ENCODE measurements at regions not wholly inside any gene's neighbourhood (a gene's known extent, or its start where the extent isn't known, plus 50 kb on each side); places are given as distances from the start of the nearest gene placed in this dataset.

GRCh38 chr17:72182371-72182873, 61.6 kb downstream of the SOX9 start:
- no peak for TF ChIP-seq POLR2AphosphoS5 (IDR thresholded peaks at IDR 0.05; ENCODE audit: insufficient read depth in 1 of 2, low read depth in 1 of 2)
- TF ChIP-seq, protein P1, sequence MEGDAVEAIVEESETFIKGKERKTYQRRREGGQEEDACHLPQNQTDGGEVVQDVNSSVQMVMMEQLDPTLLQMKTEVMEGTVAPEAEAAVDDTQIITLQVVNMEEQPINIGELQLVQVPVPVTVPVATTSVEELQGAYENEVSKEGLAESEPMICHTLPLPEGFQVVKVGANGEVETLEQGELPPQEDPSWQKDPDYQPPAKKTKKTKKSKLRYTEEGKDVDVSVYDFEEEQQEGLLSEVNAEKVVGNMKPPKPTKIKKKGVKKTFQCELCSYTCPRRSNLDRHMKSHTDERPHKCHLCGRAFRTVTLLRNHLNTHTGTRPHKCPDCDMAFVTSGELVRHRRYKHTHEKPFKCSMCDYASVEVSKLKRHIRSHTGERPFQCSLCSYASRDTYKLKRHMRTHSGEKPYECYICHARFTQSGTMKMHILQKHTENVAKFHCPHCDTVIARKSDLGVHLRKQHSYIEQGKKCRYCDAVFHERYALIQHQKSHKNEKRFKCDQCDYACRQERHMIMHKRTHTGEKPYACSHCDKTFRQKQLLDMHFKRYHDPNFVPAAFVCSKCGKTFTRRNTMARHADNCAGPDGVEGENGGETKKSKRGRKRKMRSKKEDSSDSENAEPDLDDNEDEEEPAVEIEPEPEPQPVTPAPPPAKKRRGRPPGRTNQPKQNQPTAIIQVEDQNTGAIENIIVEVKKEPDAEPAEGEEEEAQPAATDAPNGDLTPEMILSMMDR (IDR thresholded peaks at IDR 0.05): no peak
- no peak for TF ChIP-seq POLR2A (IDR thresholded peaks at IDR 0.05)
- no peak for DNase-seq (ENCODE audit: extremely low spot score in 2 of 2)
- Histone ChIP-seq H3K9me3 (no peaks in the 10 kb centered on the region), H3K27ac (no peak overlapping the region), H3K27me3 (no peaks in the 10 kb centered on the region), H3K36me3 (no peaks in the 10 kb centered on the region), H3K4me1 (no peaks in the 10 kb centered on the region), H3K4me3 (no peak overlapping the region)
- intact Hi-C loops (cut with DNase I): no loop called here

DNA sequence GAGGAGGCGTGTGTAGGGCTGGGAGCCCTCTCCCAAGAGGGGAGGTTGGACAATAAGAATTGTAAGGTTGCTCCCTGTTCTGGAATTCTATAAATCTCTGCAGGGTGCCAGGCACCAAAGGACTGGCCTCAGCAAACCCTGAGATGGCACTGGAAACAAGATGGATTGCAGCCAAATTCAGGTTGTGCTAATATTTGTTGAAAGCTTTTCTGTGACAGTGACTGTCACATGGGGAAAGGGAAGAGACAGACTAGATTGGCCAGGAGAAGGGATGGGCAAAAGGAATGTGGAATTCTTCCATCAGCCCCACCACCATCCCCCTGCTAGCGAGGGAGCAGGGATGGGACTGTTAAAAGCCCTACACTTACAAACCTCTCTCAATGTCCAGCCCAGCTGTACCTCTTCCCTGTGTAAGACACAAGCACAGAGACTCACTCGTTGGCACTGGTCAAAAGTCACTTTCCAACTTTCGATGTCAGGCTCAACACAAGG, 62.4 kb downstream of the SOX9 start:
- TF ChIP-seq POLR2AphosphoS5 (IDR thresholded peaks at IDR 0.05; ENCODE audit: insufficient read depth in 1 of 2, low read depth in 1 of 2): no peak
- TF ChIP-seq, protein P1 (IDR thresholded peaks at IDR 0.05): no peak
- TF ChIP-seq POLR2A (IDR thresholded peaks at IDR 0.05): no peak
- Histone ChIP-seq H3K36me3 (no peaks in the 10 kb centered on the region), H3K4me1 (no peaks in the 10 kb centered on the region), H3K27ac (no peak overlapping the region), H3K9me3 (no peaks in the 10 kb centered on the region), H3K4me3 (no peak overlapping the region), H3K27me3 (no peaks in the 10 kb centered on the region)
- no peak for DNase-seq (ENCODE audit: extremely low spot score in 2 of 2)
- intact Hi-C loops (cut with DNase I): no loop called here

DNA sequence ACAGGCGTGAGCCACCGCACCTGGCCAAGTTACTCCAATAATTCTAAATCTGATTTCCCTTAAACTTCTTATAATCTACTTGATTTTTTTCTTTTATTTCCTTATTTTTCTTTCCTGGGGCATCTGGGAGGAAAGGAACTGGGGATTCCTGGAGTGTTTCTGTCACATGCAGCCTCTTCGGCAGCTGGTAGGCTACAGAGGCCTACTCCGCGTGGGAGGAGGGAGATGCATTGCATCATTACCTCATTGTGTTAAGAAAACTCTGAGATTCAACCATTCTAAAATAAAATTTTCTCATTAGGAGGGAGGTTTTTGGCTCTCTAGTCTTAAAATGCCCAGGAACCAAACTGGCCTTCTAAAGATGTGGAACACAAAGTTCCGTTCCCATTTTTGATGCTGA, 64.0 kb downstream of the SOX9 start:
- TF ChIP-seq, protein P1 (IDR thresholded peaks at IDR 0.05): no peak
- TF ChIP-seq POLR2AphosphoS5 (IDR thresholded peaks at IDR 0.05; ENCODE audit: insufficient read depth in 1 of 2, low read depth in 1 of 2) (no peak), POLR2A (IDR thresholded peaks at IDR 0.05) (no peak)

GRCh38 chr17:72185564-72185963, 64.7 kb downstream of the SOX9 start:
- no peak for DNase-seq (ENCODE audit: extremely low spot score in 2 of 2)
- no peak overlapping the region for H3K27ac ChIP-seq

More for the DNA sequence above, 64.0 kb downstream of the SOX9 start:
- no peaks in the 10 kb centered on the region for H3K27me3 ChIP-seq
- H3K36me3 ChIP-seq: no peaks in the 10 kb centered on the region
- no peak for DNase-seq (ENCODE audit: extremely low spot score in 2 of 2)
- H3K4me3 ChIP-seq: no peak overlapping the region
- no peaks in the 10 kb centered on the region for H3K4me1 ChIP-seq
- intact Hi-C loops (cut with DNase I): no loop called here
- H3K27ac ChIP-seq: no peak overlapping the region
- no peaks in the 10 kb centered on the region for H3K9me3 ChIP-seq

DNA sequence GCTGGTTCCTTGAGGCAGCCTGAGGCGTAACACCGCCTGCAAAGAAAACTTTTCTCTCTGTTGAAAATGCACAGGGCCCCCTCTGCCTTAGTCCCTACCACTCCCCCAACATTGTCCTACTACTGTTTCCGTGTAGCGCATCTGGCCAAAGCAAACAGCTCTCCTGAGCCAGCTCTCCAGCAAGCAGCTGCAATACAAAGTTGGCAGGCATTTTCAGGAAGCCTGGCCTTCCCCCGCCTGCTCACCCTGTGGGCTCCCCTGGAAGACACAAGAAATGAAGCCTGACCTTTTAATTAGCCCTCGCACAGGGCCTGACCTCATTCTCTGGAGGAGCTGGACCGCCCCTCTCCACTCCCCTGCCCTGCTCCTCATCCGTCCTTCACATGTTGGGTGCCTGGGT, 66.7 kb downstream of the SOX9 start:
- Histone ChIP-seq H3K27me3 (no peaks in the 10 kb centered on the region), H3K27ac (no peak overlapping the region), H3K4me3 (no peak overlapping the region), H3K9me3 (no peaks in the 10 kb centered on the region), H3K4me1 (no peaks in the 10 kb centered on the region), H3K36me3 (no peaks in the 10 kb centered on the region)
- intact Hi-C loops (cut with DNase I): no loop called here
- TF ChIP-seq POLR2A (IDR thresholded peaks at IDR 0.05) (no peak), POLR2AphosphoS5 (IDR thresholded peaks at IDR 0.05; ENCODE audit: insufficient read depth in 1 of 2, low read depth in 1 of 2) (no peak)
- TF ChIP-seq, protein P1 (IDR thresholded peaks at IDR 0.05): no peak
- DNase-seq (ENCODE audit: extremely low spot score in 2 of 2): no peak

More at GRCh38 chr17:72185564-72185963, 64.7 kb downstream of the SOX9 start:
- Histone ChIP-seq H3K27me3 (no peaks in the 10 kb centered on the region), H3K9me3 (no peaks in the 10 kb centered on the region), H3K4me1 (no peaks in the 10 kb centered on the region), H3K36me3 (no peaks in the 10 kb centered on the region), H3K4me3 (no peak overlapping the region)
- TF ChIP-seq POLR2AphosphoS5 (IDR thresholded peaks at IDR 0.05; ENCODE audit: insufficient read depth in 1 of 2, low read depth in 1 of 2) (no peak), POLR2A (IDR thresholded peaks at IDR 0.05) (no peak)
- TF ChIP-seq, protein P1 (IDR thresholded peaks at IDR 0.05): no peak
- intact Hi-C loops (cut with DNase I): no loop called here

Measured in vagina (tissue), 2 donors.